Upper lobe of right lung (tissue), 1 donor: ENCODE measurements at regions not wholly inside any gene's neighbourhood (a gene's known extent, or its start where the extent isn't known, plus 50 kb on each side); places are given as distances from the start of the nearest gene placed in this dataset.

Experiments used
- ATAC-seq: fragments of 200-7000 bp; cut with Tn5 transposase; one replicate; pipeline ENCODE4 v1.9.1; 2020; ENCODE audit warnings: mild to moderate bottlenecking, moderate library complexity
- DNase-seq: peaks from one replicate; pipeline ENCODE4 v3.0.0-alpha.2; 2020
- H3K27ac ChIP-seq: fragments of 200-600 bp; one replicate; pipeline ENCODE4 v1.8.0; 2022
- H3K27me3 ChIP-seq: fragments of 200-600 bp; one replicate; pipeline ENCODE4 v1.8.0; 2022; ENCODE audit warnings: mild to moderate bottlenecking
- H3K36me3 ChIP-seq: fragments of 200-600 bp; one replicate; pipeline ENCODE4 v1.8.0; 2022
- H3K4me1 ChIP-seq: fragments of 200-600 bp; one replicate; pipeline ENCODE4 v1.8.0; 2022
- H3K4me3 ChIP-seq: fragments of 200-600 bp; one replicate; pipeline ENCODE4 v1.8.0; 2022; ENCODE audit warnings: mild to moderate bottlenecking
- H3K9me3 ChIP-seq: fragments of 200-600 bp; one replicate; pipeline ENCODE4 v1.8.0; 2022
- intact Hi-C: fragments of 100-400 bp; cut with DNase I; formaldehyde crosslinking; loops from one replicate; pipeline ENCODE4 v1.11.0; 2022
- TF ChIP-seq, protein P1 (sequence below): fragments of 200-600 bp; IDR thresholded peaks from one replicate; pipeline ENCODE4 v1.8.0; 2022; ENCODE audit warnings: antibody characterized with exemption
- donor health status: DM: no; HTN: yes; CAD: no; lungs with severe emphysema.

DNA sequence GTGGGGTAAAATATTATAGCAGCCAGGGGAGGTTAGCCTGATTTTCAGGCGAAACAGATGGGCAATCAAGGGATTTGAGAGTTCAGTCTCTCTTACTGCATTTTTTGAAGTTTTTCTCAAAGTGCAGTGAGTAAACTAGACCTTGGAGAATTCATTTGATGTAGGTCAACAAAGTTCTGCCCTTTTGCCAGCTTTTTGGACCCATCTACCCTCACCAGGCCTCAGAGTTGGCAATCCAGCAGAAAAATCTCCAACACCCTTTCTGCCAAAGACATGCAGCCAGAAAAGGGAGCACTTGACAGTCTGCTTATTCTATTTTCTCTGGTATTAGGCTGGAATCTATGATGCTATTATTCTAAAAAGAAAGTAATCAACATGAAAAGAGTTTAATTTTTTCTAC lies 162.2 kb upstream of the TOM1L1 start:
- DNase-seq, result no peak
- TF ChIP-seq, protein P1, sequence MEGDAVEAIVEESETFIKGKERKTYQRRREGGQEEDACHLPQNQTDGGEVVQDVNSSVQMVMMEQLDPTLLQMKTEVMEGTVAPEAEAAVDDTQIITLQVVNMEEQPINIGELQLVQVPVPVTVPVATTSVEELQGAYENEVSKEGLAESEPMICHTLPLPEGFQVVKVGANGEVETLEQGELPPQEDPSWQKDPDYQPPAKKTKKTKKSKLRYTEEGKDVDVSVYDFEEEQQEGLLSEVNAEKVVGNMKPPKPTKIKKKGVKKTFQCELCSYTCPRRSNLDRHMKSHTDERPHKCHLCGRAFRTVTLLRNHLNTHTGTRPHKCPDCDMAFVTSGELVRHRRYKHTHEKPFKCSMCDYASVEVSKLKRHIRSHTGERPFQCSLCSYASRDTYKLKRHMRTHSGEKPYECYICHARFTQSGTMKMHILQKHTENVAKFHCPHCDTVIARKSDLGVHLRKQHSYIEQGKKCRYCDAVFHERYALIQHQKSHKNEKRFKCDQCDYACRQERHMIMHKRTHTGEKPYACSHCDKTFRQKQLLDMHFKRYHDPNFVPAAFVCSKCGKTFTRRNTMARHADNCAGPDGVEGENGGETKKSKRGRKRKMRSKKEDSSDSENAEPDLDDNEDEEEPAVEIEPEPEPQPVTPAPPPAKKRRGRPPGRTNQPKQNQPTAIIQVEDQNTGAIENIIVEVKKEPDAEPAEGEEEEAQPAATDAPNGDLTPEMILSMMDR, result no peak
- no peaks in the 10 kb centered on the region for H3K27me3 ChIP-seq
- no peaks in the 10 kb centered on the region for H3K4me1 ChIP-seq
- H3K36me3 ChIP-seq, result no peaks in the 10 kb centered on the region
- ATAC-seq, result no peak
- H3K4me3 ChIP-seq, result no peak overlapping the region
- no peak overlapping the region for H3K27ac ChIP-seq
- intact Hi-C loops, result no loop called here
- no peaks in the 10 kb centered on the region for H3K9me3 ChIP-seq

DNA sequence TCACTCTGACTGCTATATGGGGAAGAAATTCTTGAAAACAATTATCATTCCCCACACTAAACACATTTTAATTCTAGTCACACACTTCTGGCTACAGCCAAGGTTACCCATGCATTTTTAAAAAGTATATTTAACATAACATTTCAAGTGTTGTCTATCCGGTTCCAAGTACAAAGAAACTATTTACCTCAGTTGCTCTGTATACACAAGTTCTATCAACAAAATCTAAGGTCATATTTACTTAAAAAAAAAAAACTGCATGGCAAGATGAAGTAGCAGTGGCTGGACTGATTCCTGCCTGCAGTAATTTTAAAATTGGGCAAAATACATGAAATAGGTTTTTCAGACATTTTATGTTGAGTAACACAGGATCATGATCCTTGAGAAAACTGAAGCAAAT lies 155.9 kb upstream of the TOM1L1 start:
- no peaks in the 10 kb centered on the region for H3K4me1 ChIP-seq
- H3K27ac ChIP-seq, result no peak overlapping the region
- no peak overlapping the region for H3K4me3 ChIP-seq
- no peaks in the 10 kb centered on the region for H3K36me3 ChIP-seq
- H3K9me3 ChIP-seq, result peaks cover 16% of the 10 kb centered on the region
- ATAC-seq (no peak), DNase-seq (no peak)
- intact Hi-C loops, result no loop called here
- TF ChIP-seq, protein P1, result no peak
- H3K27me3 ChIP-seq, result no peaks in the 10 kb centered on the region

DNA sequence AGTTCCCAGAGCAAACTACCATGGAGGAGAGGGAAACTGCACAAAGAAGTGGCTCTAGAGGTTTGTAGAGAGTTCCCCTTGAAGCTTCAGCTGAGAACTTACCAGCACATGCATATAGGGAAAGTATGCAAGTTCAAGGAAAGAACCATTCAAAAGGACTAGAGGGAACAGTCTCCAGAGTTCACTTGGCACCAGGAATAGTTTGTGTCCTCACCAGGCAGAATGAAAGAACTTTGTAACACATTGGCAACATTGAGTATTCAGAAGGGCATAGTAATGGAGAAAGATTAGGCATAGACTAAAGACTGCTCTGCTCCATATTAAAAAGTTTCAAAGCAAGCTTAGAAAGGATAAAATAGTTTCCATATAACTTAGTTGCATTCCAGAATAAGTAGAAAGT lies 155.4 kb upstream of the TOM1L1 start:
- DNase-seq (no peak), ATAC-seq (no peak)
- H3K27ac ChIP-seq, result no peak overlapping the region
- H3K36me3 ChIP-seq, result no peaks in the 10 kb centered on the region
- H3K27me3 ChIP-seq, result no peaks in the 10 kb centered on the region
- no peak overlapping the region for H3K4me3 ChIP-seq
- TF ChIP-seq, protein P1, result no peak
- intact Hi-C loops, result no loop called here
- no peaks in the 10 kb centered on the region for H3K4me1 ChIP-seq
- H3K9me3 ChIP-seq, result peaks cover 16% of the 10 kb centered on the region

DNA sequence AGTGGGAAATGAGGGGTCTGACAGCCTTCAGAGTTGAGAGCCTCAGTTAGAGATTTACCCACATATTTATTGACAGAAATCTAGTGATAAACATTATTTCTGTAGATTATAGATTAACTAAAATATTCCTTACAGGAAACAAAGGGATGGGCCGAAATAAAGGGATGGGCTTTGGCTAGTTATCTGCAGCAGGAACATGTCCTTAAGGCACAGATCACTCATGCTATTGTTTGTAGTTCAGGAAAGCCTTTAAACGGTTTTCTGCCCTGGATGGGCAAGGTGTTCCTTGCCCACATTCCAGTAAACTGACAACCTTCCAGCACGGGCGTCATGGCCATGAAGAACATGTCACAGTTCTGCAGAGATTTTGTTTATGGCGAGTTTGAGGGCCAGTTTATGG lies 154.8 kb upstream of the TOM1L1 start:
- TF ChIP-seq, protein P1, result no peak
- peaks cover 16% of the 10 kb centered on the region for H3K9me3 ChIP-seq
- no peak overlapping the region for H3K4me3 ChIP-seq
- no peak overlapping the region for H3K27ac ChIP-seq
- DNase-seq (no peak), ATAC-seq (no peak)
- H3K36me3 ChIP-seq, result no peaks in the 10 kb centered on the region
- intact Hi-C loops, result no loop called here
- H3K27me3 ChIP-seq, result no peaks in the 10 kb centered on the region
- no peaks in the 10 kb centered on the region for H3K4me1 ChIP-seq

DNA sequence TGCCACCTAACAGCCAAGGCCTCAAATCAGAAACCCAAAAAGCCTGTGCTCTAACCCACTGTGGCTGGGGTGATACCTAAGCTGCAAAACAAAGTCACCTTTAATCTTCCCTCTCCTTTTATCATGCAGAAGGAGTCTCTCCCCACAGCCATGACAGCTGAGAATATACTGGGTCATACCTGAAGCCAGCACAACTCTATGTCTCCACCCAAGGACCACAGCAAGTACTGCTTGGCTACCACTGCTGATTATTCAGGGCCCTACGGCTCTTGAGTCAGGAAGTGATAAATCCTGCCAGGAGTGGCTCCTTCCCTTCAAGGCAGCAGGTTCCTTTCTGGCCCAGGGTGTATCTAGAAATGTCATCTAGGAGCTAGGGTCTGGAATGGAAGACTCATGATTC lies 151.5 kb upstream of the TOM1L1 start:
- Histone ChIP-seq H3K36me3 (no peaks in the 10 kb centered on the region), H3K4me1 (no peaks in the 10 kb centered on the region), H3K27ac (no peak overlapping the region), H3K9me3 (peaks cover 16% of the 10 kb centered on the region), H3K4me3 (no peak overlapping the region), H3K27me3 (no peaks in the 10 kb centered on the region)
- intact Hi-C loops, result no loop called here
- no peak for ATAC-seq
- no peak for DNase-seq
- TF ChIP-seq, protein P1, result no peak

DNA sequence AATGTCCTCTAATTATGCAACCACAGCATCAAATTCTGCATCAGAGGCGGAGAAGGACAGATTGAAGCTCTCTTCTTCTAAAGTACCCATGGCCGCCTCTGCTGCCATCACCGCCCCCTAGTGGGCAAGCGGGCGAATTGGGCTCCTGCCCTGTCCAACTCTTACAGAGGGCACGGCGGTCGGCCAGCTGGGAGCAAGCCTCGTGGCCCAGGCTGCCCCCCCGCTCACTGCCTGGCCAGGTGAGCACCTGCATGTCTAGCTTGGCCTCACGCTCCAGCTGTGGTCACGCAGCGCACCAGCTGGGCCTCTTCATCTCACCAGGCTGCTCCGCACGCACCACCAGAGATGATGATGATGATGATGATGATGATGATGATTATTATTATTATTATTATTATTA lies 146.1 kb upstream of the TOM1L1 start:
- H3K27ac ChIP-seq, result no peak overlapping the region
- peak; percentile 20 for ATAC-seq
- H3K9me3 ChIP-seq, result no peaks in the 10 kb centered on the region

More for the DNA sequence above, 146.1 kb upstream of the TOM1L1 start:
- Histone ChIP-seq H3K27me3 (no peaks in the 10 kb centered on the region), H3K36me3 (no peaks in the 10 kb centered on the region), H3K4me3 (no peak overlapping the region), H3K4me1 (no peaks in the 10 kb centered on the region)
- TF ChIP-seq, protein P1, result peak; percentile 17
- intact Hi-C loops, result no loop called here
- DNase-seq, result no peak
